Caco-2 (cell line): ENCODE measurements at regions not wholly inside any gene's neighbourhood (a gene's known extent, or its start where the extent isn't known, plus 50 kb on each side); places are given as distances from the start of the nearest gene placed in this dataset.

Source experiments
- BruUV-seq: library from RNA; stranded (reverse); fragments of 400-500 nt; replicated peaks from 2 replicates; lab custom pipeline; 2021; lab: Mats Ljungman, UMichigan
- CTCF ChIA-PET: fragments of 300-600 bp; sonication (Branson Sonifier 250); formaldehyde crosslinking; loops from one replicate; lab custom pipeline; 2022; ENCODE audit warnings: antibody characterized with exemption; lab: Charles Lee
- POLR2A ChIA-PET: fragments of 300-600 bp; sonication (Branson Sonifier 250); formaldehyde crosslinking; loops from one replicate; lab custom pipeline; 2022; ENCODE audit warnings: antibody characterized with exemption; lab: Charles Lee
- DNase-seq, 2 experiments: peaks; one replicate each; pipeline versions ENCODE4 v3.0.0 to v3.0.0-alpha.2; 2020 to 2022
- H3K27me3 ChIP-seq: replicated peaks from 2 replicates; pipeline ENCODE4 v1.6.0; 2011; ENCODE audit warnings: low read length; ENCODE audit not compliant: control insufficient read depth, insufficient read depth
- H3K36me3 ChIP-seq: 2 replicates; pipeline ENCODE4 v1.5.1; 2011; ENCODE audit warnings: low read length; ENCODE audit not compliant: control insufficient read depth, insufficient read depth
- H3K4me1 ChIP-seq: fragments of 250-450 bp; sonication (Bioruptor Pico); 2 replicates; pipeline ENCODE4 v1.5.1; 2020; ENCODE audit warnings: mild to moderate bottlenecking
- H3K4me3 ChIP-seq: 2 replicates; pipeline ENCODE4 v1.5.1; 2011; ENCODE audit warnings: low read depth, mild to moderate bottlenecking, control low read depth, low read length
- H3K9me3 ChIP-seq: fragments of 250-450 bp; sonication (Bioruptor Pico); 2 replicates; pipeline ENCODE4 v1.5.1; 2020; ENCODE audit warnings: mild to moderate bottlenecking, moderate library complexity
- H3K27ac Mint-ChIP-seq: one replicate; pipeline ENCODE4 v1.8.0; 2022; ENCODE audit warnings: mixed read lengths; ENCODE audit not compliant: unreplicated experiment
- H3K27me3 Mint-ChIP-seq: one replicate; pipeline ENCODE4 v1.8.0; 2022; ENCODE audit warnings: mixed read lengths; ENCODE audit not compliant: insufficient read depth, unreplicated experiment
- H3K36me3 Mint-ChIP-seq: one replicate; pipeline ENCODE4 v1.8.0; 2022; ENCODE audit warnings: mild to moderate bottlenecking, mixed read lengths; ENCODE audit not compliant: insufficient read depth, unreplicated experiment
- H3K4me1 Mint-ChIP-seq: one replicate; pipeline ENCODE4 v1.8.0; 2022; ENCODE audit warnings: low read depth, mixed read lengths; ENCODE audit not compliant: unreplicated experiment
- H3K4me3 Mint-ChIP-seq: one replicate; pipeline ENCODE4 v1.8.0; 2022; ENCODE audit warnings: mild to moderate bottlenecking, moderate library complexity, mixed read lengths; ENCODE audit not compliant: unreplicated experiment
- H3K9me3 Mint-ChIP-seq: one replicate; pipeline ENCODE4 v1.8.0; 2022; ENCODE audit warnings: mixed read lengths; ENCODE audit not compliant: unreplicated experiment
- intact Hi-C: fragments of 100-400 bp; cut with micrococcal nuclease; formaldehyde crosslinking; loops from one replicate; pipeline ENCODE4 v1.10.0; 2022; ENCODE audit not compliant: unreplicated experiment
- TF ChIP-seq, protein P1 (sequence below), 2 experiments: fragments of 200-600 bp in 1 of 2; IDR thresholded peaks; 1 replicate in 1 of 2; 2 replicates in 1 of 2; pipeline versions ENCODE4 v1.5.1 to v1.8.0; 2011 to 2022; ENCODE audit warnings: antibody characterized with exemption in 1 of 2, control low read depth in 1 of 2, inconsistent platforms in 1 of 2, low read depth in 1 of 2, low read length in 1 of 2, mild to moderate bottlenecking in 1 of 2, moderate library complexity in 1 of 2; ENCODE audit not compliant: insufficient read depth in 1 of 2, severe bottlenecking in 1 of 2, unreplicated experiment in 1 of 2

DNA sequence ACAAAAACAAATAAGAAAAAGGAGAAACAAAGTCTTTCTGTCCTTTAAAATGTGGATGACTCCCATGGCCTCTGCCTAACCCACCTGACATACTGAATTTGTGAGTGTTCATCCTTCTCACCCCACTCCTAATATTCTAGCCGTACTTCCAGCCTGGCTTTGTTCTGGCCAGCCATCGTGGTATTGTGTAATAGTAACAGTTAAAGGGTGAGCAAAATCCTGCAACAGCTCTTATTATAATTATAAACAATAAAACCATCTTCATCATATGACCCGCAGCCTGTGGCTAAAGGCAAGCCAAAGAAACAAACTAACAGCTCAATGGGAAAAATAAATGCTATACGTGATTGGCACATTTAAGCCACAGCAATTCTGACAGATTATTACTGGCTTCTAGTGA, 721.6 kb upstream of the TENM4 start:
- intact Hi-C loops, result no loop called here
- POLR2A ChIA-PET, result no interaction called here
- Histone ChIP-seq H3K4me1 (no peaks in the 10 kb centered on the region), H3K4me3 (no peak overlapping the region), H3K36me3 (no peaks in the 10 kb centered on the region), H3K27me3 (no peaks in the 10 kb centered on the region), H3K9me3 (no peaks in the 10 kb centered on the region)
- TF ChIP-seq, protein P1, sequence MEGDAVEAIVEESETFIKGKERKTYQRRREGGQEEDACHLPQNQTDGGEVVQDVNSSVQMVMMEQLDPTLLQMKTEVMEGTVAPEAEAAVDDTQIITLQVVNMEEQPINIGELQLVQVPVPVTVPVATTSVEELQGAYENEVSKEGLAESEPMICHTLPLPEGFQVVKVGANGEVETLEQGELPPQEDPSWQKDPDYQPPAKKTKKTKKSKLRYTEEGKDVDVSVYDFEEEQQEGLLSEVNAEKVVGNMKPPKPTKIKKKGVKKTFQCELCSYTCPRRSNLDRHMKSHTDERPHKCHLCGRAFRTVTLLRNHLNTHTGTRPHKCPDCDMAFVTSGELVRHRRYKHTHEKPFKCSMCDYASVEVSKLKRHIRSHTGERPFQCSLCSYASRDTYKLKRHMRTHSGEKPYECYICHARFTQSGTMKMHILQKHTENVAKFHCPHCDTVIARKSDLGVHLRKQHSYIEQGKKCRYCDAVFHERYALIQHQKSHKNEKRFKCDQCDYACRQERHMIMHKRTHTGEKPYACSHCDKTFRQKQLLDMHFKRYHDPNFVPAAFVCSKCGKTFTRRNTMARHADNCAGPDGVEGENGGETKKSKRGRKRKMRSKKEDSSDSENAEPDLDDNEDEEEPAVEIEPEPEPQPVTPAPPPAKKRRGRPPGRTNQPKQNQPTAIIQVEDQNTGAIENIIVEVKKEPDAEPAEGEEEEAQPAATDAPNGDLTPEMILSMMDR (IDR thresholded peaks at IDR 0.05; ENCODE audit: insufficient read depth in 1 of 2, low read depth in 1 of 2, low read length in 1 of 2, severe bottlenecking in 1 of 2, unreplicated experiment in 1 of 2), result no peak
- H3K4me1 Mint-ChIP-seq, result no peaks in the 10 kb centered on the region
- DNase-seq, result no peak
- H3K4me3 Mint-ChIP-seq, result no peak overlapping the region
- no TSS peak for BruUV-seq
- H3K27ac Mint-ChIP-seq, result no peak overlapping the region
- H3K27me3 Mint-ChIP-seq, result no peaks in the 10 kb centered on the region
- H3K36me3 Mint-ChIP-seq, result no peaks in the 10 kb centered on the region
- CTCF ChIA-PET, result no interaction called here
- no peaks in the 10 kb centered on the region for H3K9me3 Mint-ChIP-seq

DNA sequence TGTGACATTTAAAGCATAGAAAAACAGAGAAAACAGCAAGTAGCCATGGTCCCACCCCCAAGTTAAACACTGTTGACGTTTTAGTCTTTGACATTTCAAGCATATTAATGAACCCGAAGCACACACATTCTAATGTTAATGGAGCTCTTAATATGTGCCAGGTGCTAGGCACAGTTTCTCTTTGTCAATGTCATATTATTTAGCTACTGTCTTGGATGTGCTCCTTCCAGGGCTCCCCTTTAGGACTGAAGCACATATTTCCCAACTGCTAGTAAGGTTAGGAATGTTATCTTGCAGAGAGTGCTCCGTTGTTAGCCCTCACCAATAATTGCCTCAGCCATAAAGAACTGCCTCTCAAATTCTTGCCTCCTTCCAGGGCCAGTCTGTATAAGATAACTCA, 716.6 kb upstream of the TENM4 start:
- no TSS peak for BruUV-seq
- Histone ChIP-seq H3K4me1 (no peaks in the 10 kb centered on the region), H3K4me3 (no peak overlapping the region), H3K27me3 (no peaks in the 10 kb centered on the region), H3K36me3 (no peaks in the 10 kb centered on the region), H3K9me3 (no peaks in the 10 kb centered on the region)
- H3K4me3 Mint-ChIP-seq, result no peak overlapping the region
- H3K4me1 Mint-ChIP-seq, result no peaks in the 10 kb centered on the region
- no peaks in the 10 kb centered on the region for H3K36me3 Mint-ChIP-seq
- H3K27ac Mint-ChIP-seq, result no peak overlapping the region
- peaks cover 2% of the 10 kb centered on the region for H3K27me3 Mint-ChIP-seq
- TF ChIP-seq, protein P1 (IDR thresholded peaks at IDR 0.05; ENCODE audit: insufficient read depth in 1 of 2, low read depth in 1 of 2, low read length in 1 of 2, severe bottlenecking in 1 of 2, unreplicated experiment in 1 of 2), result no peak
- no peaks in the 10 kb centered on the region for H3K9me3 Mint-ChIP-seq
- ChIA-PET POLR2A (no interaction called here), CTCF (no interaction called here)
- intact Hi-C loops, result no loop called here
- DNase-seq, result no peak

DNA sequence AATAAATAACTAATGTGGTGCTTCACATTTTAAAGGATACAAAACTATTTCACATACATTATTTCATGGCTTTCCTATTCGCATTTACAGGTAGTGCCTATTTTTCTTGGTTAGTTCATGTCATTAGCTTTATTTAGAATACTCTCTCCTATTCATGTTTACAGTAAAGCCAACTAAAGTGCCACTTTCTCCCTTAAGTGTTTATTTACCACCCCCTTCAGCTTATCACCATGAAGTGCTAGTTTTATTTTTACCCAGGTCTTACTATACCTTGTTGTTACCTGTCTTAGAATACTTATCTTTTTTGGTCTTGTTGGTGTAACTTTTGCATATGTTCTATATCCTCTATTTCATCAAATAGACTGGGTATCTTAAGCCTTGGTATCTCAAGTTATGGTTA, 715.2 kb upstream of the TENM4 start:
- no peaks in the 10 kb centered on the region for H3K36me3 Mint-ChIP-seq
- Histone ChIP-seq H3K4me1 (no peaks in the 10 kb centered on the region), H3K9me3 (no peaks in the 10 kb centered on the region), H3K27me3 (no peaks in the 10 kb centered on the region), H3K36me3 (no peaks in the 10 kb centered on the region; the same call in 1 of the 2 replicates), H3K4me3 (no peak overlapping the region)
- intact Hi-C loops, result no loop called here
- H3K27me3 Mint-ChIP-seq, result peaks cover 5% of the 10 kb centered on the region
- no peak for DNase-seq
- H3K4me1 Mint-ChIP-seq, result no peaks in the 10 kb centered on the region
- no peak overlapping the region for H3K27ac Mint-ChIP-seq
- ChIA-PET POLR2A (no interaction called here), CTCF (interaction anchor here (0.6 to 1.1 kb wide), 3 partner anchors 12 to 448 kb away, joined by 3 to 5 read pairs (median 3); no protein-coding TSS in a partner anchor)
- BruUV-seq, result no TSS peak
- H3K4me3 Mint-ChIP-seq, result no peak overlapping the region
- no peaks in the 10 kb centered on the region for H3K9me3 Mint-ChIP-seq
- TF ChIP-seq, protein P1 (IDR thresholded peaks at IDR 0.05; ENCODE audit: insufficient read depth in 1 of 2, low read depth in 1 of 2, low read length in 1 of 2, severe bottlenecking in 1 of 2, unreplicated experiment in 1 of 2), result no peak
